ENCODE measurements at regions not wholly inside any gene's neighbourhood (a gene's known extent, or its start where the extent isn't known, plus 50 kb on each side); places are given as distances from the start of the nearest gene placed in this dataset.
"Not testable (repeated sequence)": the region's sequence is repeated elsewhere in the genome, so short reads cannot be mapped to it uniquely, and the experiment has no call there.

DNA sequence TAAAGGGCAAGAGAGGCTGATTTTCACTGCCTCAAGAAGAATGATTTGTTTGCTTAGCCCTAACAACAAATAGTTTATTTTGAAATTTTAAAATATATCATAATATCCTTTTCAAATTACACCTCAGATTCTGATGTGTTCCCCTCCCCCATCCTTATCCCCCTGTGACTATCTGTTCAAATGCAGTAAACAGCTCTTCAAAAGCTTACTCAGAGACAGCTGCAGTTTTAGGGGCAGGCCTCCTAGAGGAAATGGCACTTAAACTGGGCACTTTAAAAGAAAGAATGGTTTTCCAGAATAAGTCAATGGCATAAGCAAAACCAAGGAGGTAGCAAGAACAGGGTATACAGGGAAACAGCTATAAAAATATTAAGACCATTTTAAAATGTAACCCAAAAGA lies 118.6 kb upstream of the UST start:
- POLR2A ChIA-PET, result interaction anchor here (0.7 kb wide), 1 partner anchor 112 kb away, joined by 4 read pairs; no protein-coding TSS in a partner anchor
- Histone ChIP-seq H3K27me3 (ENCODE audit: control insufficient read depth, insufficient read depth, low read length) (no peaks in the 10 kb centered on the region), H3K4me3 (ENCODE audit: low read depth, low read length) (no peak overlapping the region), H3K27ac (ENCODE audit: low read depth, low read length) (no peak overlapping the region), H3K9me3 (ENCODE audit: control insufficient read depth, insufficient read depth, low read length) (no peaks in the 10 kb centered on the region; the same call in 1 of the 2 replicates)
- CTCF ChIA-PET, result interaction anchor here (0.6 to 1.4 kb wide), 2 partner anchors 20 to 343 kb away, joined by 3 read pairs; no protein-coding TSS in a partner anchor
- TF ChIP-seq, protein P1, sequence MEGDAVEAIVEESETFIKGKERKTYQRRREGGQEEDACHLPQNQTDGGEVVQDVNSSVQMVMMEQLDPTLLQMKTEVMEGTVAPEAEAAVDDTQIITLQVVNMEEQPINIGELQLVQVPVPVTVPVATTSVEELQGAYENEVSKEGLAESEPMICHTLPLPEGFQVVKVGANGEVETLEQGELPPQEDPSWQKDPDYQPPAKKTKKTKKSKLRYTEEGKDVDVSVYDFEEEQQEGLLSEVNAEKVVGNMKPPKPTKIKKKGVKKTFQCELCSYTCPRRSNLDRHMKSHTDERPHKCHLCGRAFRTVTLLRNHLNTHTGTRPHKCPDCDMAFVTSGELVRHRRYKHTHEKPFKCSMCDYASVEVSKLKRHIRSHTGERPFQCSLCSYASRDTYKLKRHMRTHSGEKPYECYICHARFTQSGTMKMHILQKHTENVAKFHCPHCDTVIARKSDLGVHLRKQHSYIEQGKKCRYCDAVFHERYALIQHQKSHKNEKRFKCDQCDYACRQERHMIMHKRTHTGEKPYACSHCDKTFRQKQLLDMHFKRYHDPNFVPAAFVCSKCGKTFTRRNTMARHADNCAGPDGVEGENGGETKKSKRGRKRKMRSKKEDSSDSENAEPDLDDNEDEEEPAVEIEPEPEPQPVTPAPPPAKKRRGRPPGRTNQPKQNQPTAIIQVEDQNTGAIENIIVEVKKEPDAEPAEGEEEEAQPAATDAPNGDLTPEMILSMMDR (IDR thresholded peaks at IDR 0.05; ENCODE audit: low read depth, low read length), result no peak
- DNase-seq (ENCODE audit: low read depth, low spot score), result no peak

DNA sequence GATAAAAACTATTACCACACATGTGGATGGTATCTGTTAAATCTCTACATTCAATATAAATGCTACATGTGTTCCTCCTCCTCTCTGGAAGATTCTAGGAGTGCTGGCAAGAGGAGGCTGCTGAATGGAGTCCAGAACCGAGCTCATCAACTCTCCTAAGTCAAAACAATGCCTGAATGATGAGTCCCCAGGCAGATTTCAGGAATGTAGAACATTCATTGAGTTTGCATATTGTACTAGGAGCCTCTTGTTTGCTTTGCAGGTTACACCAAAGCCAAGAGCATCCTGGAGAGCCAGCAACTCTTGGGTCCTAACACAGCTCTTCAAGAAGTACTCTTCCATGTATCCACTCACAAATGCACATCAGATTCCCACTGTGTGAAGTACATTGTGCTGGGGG lies 117.6 kb upstream of the UST start:
- no peak overlapping the region for H3K27ac ChIP-seq (ENCODE audit: low read depth, low read length)
- ChIA-PET CTCF (interaction anchor here (1.0 to 1.4 kb wide), 3 partner anchors 9 to 51 kb away, joined by 3 read pairs; no protein-coding TSS in a partner anchor), POLR2A (no interaction called here)
- H3K4me3 ChIP-seq (ENCODE audit: low read depth, low read length), result no peak overlapping the region
- TF ChIP-seq, protein P1 (IDR thresholded peaks at IDR 0.05; ENCODE audit: low read depth, low read length), result no peak
- H3K27me3 ChIP-seq (ENCODE audit: control insufficient read depth, insufficient read depth, low read length), result no peaks in the 10 kb centered on the region
- DNase-seq (ENCODE audit: low read depth, low spot score), result peak; percentile 18
- no peaks in the 10 kb centered on the region; the same call in 1 of the 2 replicates for H3K9me3 ChIP-seq (ENCODE audit: control insufficient read depth, insufficient read depth, low read length)

DNA sequence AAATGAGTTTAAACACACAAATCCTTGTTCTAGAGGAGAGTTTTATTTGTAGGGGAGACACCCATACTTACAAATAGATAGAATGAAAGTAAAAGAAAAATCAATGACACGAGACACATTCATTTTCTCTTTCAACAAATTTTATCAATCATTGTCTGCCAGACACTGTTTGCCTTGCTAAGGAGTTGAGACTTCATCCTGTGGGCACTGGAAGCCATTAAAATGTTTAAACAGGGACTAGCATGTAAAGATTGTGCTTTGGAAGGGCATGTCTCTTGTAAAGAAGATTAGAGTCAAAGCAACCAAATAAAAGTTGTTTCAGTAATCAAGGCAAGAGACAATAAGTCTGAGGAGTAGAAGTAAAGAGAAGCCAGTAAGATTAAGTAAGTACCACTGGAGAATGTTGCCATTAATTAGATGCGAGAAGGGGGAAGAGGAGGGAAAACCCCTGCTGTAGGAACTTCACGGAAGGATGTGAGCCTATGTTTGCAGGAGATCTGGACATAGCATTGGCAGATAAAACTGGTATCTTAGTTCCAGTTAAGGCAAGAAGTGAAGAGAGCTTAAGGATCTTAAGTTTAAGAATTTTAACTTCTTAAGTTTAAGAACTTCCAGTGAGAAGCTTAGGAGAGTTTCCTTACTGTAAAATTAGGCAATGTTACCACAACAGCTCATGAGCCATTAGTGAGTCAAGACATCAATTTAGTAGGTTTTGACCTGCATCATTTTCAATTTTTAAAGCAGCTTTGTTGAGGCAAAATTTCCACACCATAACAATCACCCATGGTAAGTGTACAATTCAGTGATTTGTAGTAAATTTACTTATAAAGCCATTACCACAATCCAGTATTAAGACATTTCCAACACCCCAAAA lies 117.0 kb upstream of the UST start:
- TF ChIP-seq, protein P1 (IDR thresholded peaks at IDR 0.05; ENCODE audit: low read depth, low read length), result no peak
- Histone ChIP-seq H3K27ac (ENCODE audit: low read depth, low read length) (no peak overlapping the region), H3K27me3 (ENCODE audit: control insufficient read depth, insufficient read depth, low read length) (no peaks in the 10 kb centered on the region), H3K9me3 (ENCODE audit: control insufficient read depth, insufficient read depth, low read length) (no peaks in the 10 kb centered on the region; the same call in 1 of the 2 replicates), H3K4me3 (ENCODE audit: low read depth, low read length) (no peak overlapping the region)
- ChIA-PET POLR2A (no interaction called here), CTCF (interaction anchor here (1.0 to 1.1 kb wide), 3 partner anchors 8 to 70 kb away, joined by 3 read pairs; no protein-coding TSS in a partner anchor)
- DNase-seq (ENCODE audit: low read depth, low spot score), result no peak

DNA sequence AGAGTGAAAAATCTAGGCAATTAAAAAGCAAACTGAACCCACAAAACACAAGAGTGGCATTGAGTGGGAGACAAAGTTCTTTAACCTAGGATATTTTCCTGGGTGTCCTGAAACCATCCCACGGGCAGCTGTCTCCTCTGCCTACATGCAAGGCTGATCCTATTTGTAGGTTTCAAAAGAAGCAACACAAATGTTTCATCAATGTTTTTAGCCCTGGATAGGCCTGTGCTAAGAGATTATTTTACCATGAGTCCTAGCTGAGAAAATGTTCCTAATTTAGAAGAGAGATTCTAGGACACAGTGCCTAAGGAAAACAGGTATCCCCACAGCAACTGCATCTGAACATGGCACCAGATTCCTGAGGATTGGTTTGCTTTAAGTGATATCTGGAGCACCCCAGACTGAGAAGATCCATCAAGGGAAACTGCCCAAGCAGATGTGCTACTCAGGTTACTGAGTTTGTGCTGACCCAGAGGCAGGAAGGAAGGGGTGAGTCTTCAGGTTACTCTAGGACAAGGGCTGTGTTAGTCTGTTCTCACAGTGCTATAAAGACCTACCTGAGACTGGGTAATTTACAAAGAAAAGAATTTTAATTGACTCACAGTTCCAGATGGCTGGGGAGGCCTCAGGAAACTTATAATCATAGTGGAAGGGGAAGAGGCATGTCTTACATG lies 111.6 kb upstream of the UST start:
- TF ChIP-seq, protein P1 (IDR thresholded peaks at IDR 0.05; ENCODE audit: low read depth, low read length), result no peak
- CTCF ChIA-PET, result no interaction called here
- Histone ChIP-seq H3K27ac (ENCODE audit: low read depth, low read length) (no peak overlapping the region), H3K27me3 (ENCODE audit: control insufficient read depth, insufficient read depth, low read length) (no peaks in the 10 kb centered on the region), H3K4me3 (ENCODE audit: low read depth, low read length) (no peak overlapping the region), H3K9me3 (ENCODE audit: control insufficient read depth, insufficient read depth, low read length) (no peaks in the 10 kb centered on the region; the same call in 1 of the 2 replicates)
- no peak for DNase-seq (ENCODE audit: low read depth, low spot score)
- POLR2A ChIA-PET, result no interaction called here

DNA sequence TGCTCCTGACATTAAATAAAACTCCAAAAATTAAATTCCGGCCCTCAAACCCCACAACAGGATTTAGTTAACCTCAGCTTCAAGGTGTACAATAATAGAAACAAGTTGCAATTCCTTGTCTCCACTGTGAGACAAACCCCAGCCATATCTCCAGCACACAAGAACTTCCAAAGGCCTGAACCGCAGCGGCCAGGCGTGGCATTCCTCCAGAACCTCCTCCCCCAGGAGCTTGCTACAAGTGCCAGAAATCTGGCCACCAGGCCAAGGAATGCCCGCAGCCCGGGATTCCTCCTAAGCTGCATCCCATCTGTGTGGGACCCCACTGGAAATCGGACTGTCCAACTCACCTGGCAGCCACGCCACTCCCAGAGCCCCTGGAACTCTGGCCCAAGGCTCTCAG lies 105.0 kb upstream of the UST start:
- CTCF ChIA-PET; H3K4me3 ChIP-seq (ENCODE audit: low read depth, low read length); H3K27ac ChIP-seq (ENCODE audit: low read depth, low read length); H3K9me3 ChIP-seq (ENCODE audit: control insufficient read depth, insufficient read depth, low read length); POLR2A ChIA-PET; DNase-seq (ENCODE audit: low read depth, low spot score); H3K27me3 ChIP-seq (ENCODE audit: control insufficient read depth, insufficient read depth, low read length): not testable (repeated sequence)

DNA sequence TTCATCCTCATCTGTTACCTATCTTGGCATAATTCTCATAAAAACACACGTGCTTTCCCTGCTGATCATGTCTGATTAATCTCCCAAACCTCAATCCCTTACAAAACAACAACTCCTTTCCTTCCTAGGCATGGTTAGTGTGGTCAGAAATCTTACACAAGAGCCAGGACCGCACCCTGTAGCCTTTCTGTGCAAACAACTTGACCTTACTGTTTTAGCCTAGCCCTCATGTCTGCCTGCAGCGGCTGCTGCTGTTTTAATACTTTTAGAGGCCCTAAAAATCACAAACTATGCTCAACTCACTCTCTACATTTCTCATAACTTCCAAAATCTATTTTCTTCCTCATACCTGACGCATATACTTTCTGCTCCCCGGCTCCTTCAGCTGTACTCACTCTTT lies 103.6 kb upstream of the UST start:
- CTCF ChIA-PET; DNase-seq (ENCODE audit: low read depth, low spot score); H3K9me3 ChIP-seq (ENCODE audit: control insufficient read depth, insufficient read depth, low read length); POLR2A ChIA-PET; H3K4me3 ChIP-seq (ENCODE audit: low read depth, low read length); H3K27me3 ChIP-seq (ENCODE audit: control insufficient read depth, insufficient read depth, low read length); H3K27ac ChIP-seq (ENCODE audit: low read depth, low read length): not testable (repeated sequence)

DNA sequence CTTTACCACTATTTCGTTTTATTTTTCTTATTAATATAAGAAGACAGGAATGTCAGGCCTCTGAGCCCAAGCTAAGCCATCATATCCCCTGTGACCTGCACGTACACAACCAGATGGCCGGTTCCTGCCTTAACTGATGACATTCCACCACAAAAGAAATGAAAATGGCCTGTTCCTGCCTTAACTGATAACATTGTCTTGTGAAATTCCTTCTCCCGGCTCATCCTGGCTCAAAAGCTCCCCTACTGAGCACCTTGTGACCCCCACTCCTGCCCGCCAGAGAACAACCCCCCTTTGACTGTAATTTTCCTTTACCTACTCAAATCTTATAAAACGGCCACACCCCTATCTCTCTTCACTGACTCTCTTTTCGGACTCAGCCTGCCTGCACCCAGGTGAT lies 101.8 kb upstream of the UST start:
- H3K27ac ChIP-seq (ENCODE audit: low read depth, low read length); H3K9me3 ChIP-seq (ENCODE audit: control insufficient read depth, insufficient read depth, low read length); H3K4me3 ChIP-seq (ENCODE audit: low read depth, low read length); CTCF ChIA-PET; POLR2A ChIA-PET; DNase-seq (ENCODE audit: low read depth, low spot score): not testable (repeated sequence)
- peaks cover 12% of the 10 kb centered on the region for H3K27me3 ChIP-seq (ENCODE audit: control insufficient read depth, insufficient read depth, low read length)
